Activated CD8-positive, alpha-beta memory T cell treated with anti-CD3 and anti-CD28 coated beads, Interleukin-2, amount 10 ng/mL, durations not matched to agents 7 days and 5 days (primary cell): ENCODE measurements at regions not wholly inside any gene's neighbourhood (a gene's known extent, or its start where the extent isn't known, plus 50 kb on each side); places are given as distances from the start of the nearest gene placed in this dataset.
A peak's percentile ranks its signal among the peaks of the same experiment; 100 is the strongest.

Source experiments
- ATAC-seq: fragments of 150-1000 bp; cut with Tn5 transposase; one replicate; pipeline ENCODE4 v1.10.0; 2021; ENCODE audit warnings: moderate library complexity
- CTCF ChIA-PET: fragments of 350-600 bp; sonication (Branson Sonifier 250); formaldehyde crosslinking; loops from one replicate; lab custom pipeline; 2021; ENCODE audit warnings: antibody characterized with exemption; lab: Charles Lee
- DNase-seq: peaks from one replicate; pipeline ENCODE4 v3.0.0-alpha.2; 2020
- H3K27ac Mint-ChIP-seq: one replicate; pipeline ENCODE4 v1.8.0; 2021; ENCODE audit warnings: mild to moderate bottlenecking, mixed read lengths
- H3K27me3 Mint-ChIP-seq: one replicate; pipeline ENCODE4 v1.8.0; 2021; ENCODE audit warnings: mixed read lengths
- H3K36me3 Mint-ChIP-seq: one replicate; pipeline ENCODE4 v1.8.0; 2021; ENCODE audit warnings: mild to moderate bottlenecking, mixed read lengths
- H3K4me1 Mint-ChIP-seq: one replicate; pipeline ENCODE4 v1.8.0; 2021; ENCODE audit warnings: mixed read lengths
- H3K4me3 Mint-ChIP-seq: one replicate; pipeline ENCODE4 v1.8.0; 2021; ENCODE audit warnings: mild to moderate bottlenecking, moderate library complexity, mixed read lengths
- H3K9me3 Mint-ChIP-seq: one replicate; pipeline ENCODE4 v1.8.0; 2022; ENCODE audit warnings: low read depth, mixed read lengths

GRCh38 chr12:66831495-66831894 is 152.6 kb upstream of the GRIP1 start:
- Mint-ChIP-seq H3K36me3 (peaks cover 5% of the 10 kb centered on the region), H3K9me3 (no peaks in the 10 kb centered on the region), H3K27me3 (no peaks in the 10 kb centered on the region), H3K27ac (no peak overlapping the region), H3K4me3 (no peak overlapping the region), H3K4me1 (peaks cover 33% of the 10 kb centered on the region)
- ATAC-seq (no peak), DNase-seq (no peak)
- CTCF ChIA-PET = no interaction called here

DNA sequence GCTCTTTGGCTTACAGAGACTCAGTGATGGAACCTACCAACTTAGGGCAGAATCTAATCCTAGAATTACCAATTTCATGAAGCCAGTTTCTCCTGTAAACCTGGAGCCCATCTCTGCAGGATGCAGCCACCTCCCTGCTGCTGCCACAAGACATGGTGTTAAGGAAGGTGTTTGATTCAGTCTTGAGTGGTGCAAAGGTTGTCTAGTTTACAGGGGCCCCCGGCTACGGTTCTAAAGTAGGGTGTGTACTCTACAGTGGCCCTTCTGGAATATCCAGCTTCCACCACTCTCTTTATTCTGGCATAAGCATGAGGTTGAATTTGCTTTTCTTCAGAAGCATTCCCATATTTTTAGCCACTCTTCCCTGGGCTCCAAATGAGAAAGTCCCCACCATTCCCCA is 154.1 kb upstream of the GRIP1 start:
- ATAC-seq (no peak), DNase-seq (no peak)
- Mint-ChIP-seq H3K36me3 (peaks cover 8% of the 10 kb centered on the region), H3K4me3 (no peak overlapping the region), H3K27ac (no peak overlapping the region), H3K27me3 (no peaks in the 10 kb centered on the region), H3K4me1 (peaks cover 33% of the 10 kb centered on the region), H3K9me3 (no peaks in the 10 kb centered on the region)
- CTCF ChIA-PET = no interaction called here

- CTCF ChIA-PET = no interaction called here
- Mint-ChIP-seq H3K4me1 (peaks cover 4% of the 10 kb centered on the region), H3K27ac (no peak overlapping the region), H3K27me3 (peaks cover 5% of the 10 kb centered on the region), H3K36me3 (peaks cover 2% of the 10 kb centered on the region), H3K4me3 (no peak overlapping the region), H3K9me3 (no peaks in the 10 kb centered on the region)
- ATAC-seq (no peak), DNase-seq (no peak)
Observed at GRCh38 chr12:66836623-66837310, 157.9 kb upstream of the GRIP1 start.

DNA sequence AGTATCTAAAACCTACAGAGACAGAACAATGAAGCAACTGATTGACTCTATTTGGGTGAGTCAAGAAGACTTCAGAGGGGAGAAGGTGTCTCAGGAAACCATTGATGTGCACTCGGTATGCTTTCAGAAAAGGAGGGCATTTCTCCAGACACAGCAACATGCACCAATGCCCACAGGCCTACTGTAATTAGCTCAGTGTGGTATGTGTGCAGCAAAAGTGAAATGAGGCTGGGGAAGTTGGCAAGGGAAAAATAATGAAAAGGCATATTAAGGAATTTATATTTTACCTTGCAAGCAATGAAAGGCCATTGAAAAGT is 158.4 kb upstream of the GRIP1 start:
- Mint-ChIP-seq H3K4me3 (no peak overlapping the region), H3K4me1 (peaks cover 4% of the 10 kb centered on the region), H3K36me3 (peaks cover 2% of the 10 kb centered on the region), H3K27me3 (peaks cover 5% of the 10 kb centered on the region), H3K27ac (no peak overlapping the region), H3K9me3 (no peaks in the 10 kb centered on the region)
- ATAC-seq (no peak), DNase-seq (no peak)
- CTCF ChIA-PET = no interaction called here

DNA sequence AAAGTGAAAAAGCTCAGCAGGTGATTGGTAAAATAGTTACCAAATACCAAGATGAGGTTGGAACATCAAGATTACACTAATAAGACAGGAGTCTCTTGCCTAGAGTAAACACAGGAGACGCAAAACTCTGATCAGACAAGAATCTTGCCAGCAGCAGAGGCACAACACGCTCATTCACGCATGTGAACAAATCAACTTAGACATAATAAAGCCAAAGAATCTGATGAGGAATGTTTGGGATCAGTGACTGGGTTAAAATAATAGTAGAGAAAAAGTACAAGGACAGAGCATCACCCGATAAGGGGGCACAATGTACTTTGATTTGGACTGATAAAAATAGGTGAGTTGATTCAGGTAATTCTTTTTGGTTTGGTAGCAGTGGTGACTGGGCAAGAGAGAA is 159.5 kb upstream of the GRIP1 start:
- ATAC-seq (no peak), DNase-seq (no peak)
- Mint-ChIP-seq H3K9me3 (no peaks in the 10 kb centered on the region), H3K36me3 (peaks cover 2% of the 10 kb centered on the region), H3K4me1 (peaks cover 2% of the 10 kb centered on the region), H3K27ac (no peak overlapping the region), H3K27me3 (peaks cover 7% of the 10 kb centered on the region), H3K4me3 (no peak overlapping the region)
- CTCF ChIA-PET = no interaction called here

- Mint-ChIP-seq H3K4me1 (no peaks in the 10 kb centered on the region), H3K27ac (no peak overlapping the region), H3K27me3 (peaks cover 24% of the 10 kb centered on the region), H3K4me3 (no peak overlapping the region), H3K36me3 (no peaks in the 10 kb centered on the region), H3K9me3 (no peaks in the 10 kb centered on the region)
- DNase-seq (no peak), ATAC-seq (no peak)
- CTCF ChIA-PET = no interaction called here
Observed at GRCh38 chr12:66848967-66849366, 170.1 kb upstream of the GRIP1 start.

- CTCF ChIA-PET = no interaction called here
- Mint-ChIP-seq H3K36me3 (no peaks in the 10 kb centered on the region), H3K4me3 (no peak overlapping the region)
Observed at GRCh38 chr12:66851134-66851533, 172.3 kb upstream of the GRIP1 start.

GRCh38 chr12:66852091-66852490 is 173.2 kb upstream of the GRIP1 start:
- CTCF ChIA-PET = no interaction called here
- Mint-ChIP-seq H3K27me3 (peaks cover 20% of the 10 kb centered on the region), H3K27ac (no peak overlapping the region)

More at GRCh38 chr12:66851134-66851533, 172.3 kb upstream of the GRIP1 start:
- Mint-ChIP-seq H3K4me1 (no peaks in the 10 kb centered on the region), H3K27me3 (peaks cover 20% of the 10 kb centered on the region), H3K27ac (no peak overlapping the region), H3K9me3 (no peaks in the 10 kb centered on the region)
- DNase-seq (no peak), ATAC-seq (no peak)

GRCh38 chr12:66852765-66853164 is 173.9 kb upstream of the GRIP1 start:
- DNase-seq (no peak), ATAC-seq (no peak)
- Mint-ChIP-seq H3K27ac (no peak overlapping the region), H3K36me3 (no peaks in the 10 kb centered on the region), H3K9me3 (no peaks in the 10 kb centered on the region), H3K4me1 (no peaks in the 10 kb centered on the region), H3K4me3 (no peak overlapping the region), H3K27me3 (peaks cover 20% of the 10 kb centered on the region)
- CTCF ChIA-PET = no interaction called here

More at GRCh38 chr12:66852091-66852490, 173.2 kb upstream of the GRIP1 start:
- ATAC-seq (no peak), DNase-seq (no peak)
- no peak overlapping the region for H3K4me3 Mint-ChIP-seq
- H3K9me3 Mint-ChIP-seq = no peaks in the 10 kb centered on the region
- H3K36me3 Mint-ChIP-seq = no peaks in the 10 kb centered on the region
- no peaks in the 10 kb centered on the region for H3K4me1 Mint-ChIP-seq

DNA sequence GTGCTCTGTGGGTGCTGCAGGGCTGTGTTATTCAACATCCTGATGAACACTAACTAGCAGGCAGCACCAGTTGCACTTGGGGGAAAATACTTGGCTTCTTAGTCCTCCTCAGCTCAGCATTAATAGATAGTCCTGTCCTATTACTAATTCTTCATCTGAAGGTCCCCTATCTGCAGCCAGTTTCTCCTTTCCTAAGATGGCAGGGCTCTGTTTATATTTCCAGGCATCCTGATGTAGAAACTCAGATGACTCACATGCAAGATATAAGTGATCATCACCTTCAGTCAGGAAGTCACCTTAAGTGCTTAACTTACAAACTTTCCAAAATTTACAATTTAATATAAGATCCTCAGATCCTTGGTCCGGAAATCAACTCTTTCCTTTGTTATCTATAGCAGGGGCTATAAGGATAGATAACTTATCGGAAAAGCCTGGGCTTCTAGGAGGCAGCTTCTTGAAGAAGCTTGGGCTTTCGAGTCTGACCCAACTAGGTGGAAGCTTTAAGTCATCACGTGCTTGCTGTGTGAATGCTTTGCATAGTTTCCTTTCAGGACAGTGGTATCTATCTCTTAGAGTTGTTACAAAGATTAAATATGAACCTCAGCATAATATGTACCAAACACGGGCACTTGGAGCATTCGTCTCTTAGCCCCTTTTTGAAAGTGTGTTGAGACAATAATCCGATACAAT is 181.0 kb upstream of the GRIP1 start:
- Mint-ChIP-seq H3K27ac (no peak overlapping the region), H3K36me3 (no peaks in the 10 kb centered on the region), H3K4me3 (no peak overlapping the region), H3K4me1 (peaks cover 13% of the 10 kb centered on the region), H3K27me3 (peaks cover 14% of the 10 kb centered on the region), H3K9me3 (no peaks in the 10 kb centered on the region)
- DNase-seq (no peak), ATAC-seq (no peak)
- CTCF ChIA-PET = interaction anchor here (0.6 to 2.6 kb wide), 7 partner anchors 30 to 321 kb away, joined by 3 to 21 read pairs (median 6); no protein-coding TSS in a partner anchor

DNA sequence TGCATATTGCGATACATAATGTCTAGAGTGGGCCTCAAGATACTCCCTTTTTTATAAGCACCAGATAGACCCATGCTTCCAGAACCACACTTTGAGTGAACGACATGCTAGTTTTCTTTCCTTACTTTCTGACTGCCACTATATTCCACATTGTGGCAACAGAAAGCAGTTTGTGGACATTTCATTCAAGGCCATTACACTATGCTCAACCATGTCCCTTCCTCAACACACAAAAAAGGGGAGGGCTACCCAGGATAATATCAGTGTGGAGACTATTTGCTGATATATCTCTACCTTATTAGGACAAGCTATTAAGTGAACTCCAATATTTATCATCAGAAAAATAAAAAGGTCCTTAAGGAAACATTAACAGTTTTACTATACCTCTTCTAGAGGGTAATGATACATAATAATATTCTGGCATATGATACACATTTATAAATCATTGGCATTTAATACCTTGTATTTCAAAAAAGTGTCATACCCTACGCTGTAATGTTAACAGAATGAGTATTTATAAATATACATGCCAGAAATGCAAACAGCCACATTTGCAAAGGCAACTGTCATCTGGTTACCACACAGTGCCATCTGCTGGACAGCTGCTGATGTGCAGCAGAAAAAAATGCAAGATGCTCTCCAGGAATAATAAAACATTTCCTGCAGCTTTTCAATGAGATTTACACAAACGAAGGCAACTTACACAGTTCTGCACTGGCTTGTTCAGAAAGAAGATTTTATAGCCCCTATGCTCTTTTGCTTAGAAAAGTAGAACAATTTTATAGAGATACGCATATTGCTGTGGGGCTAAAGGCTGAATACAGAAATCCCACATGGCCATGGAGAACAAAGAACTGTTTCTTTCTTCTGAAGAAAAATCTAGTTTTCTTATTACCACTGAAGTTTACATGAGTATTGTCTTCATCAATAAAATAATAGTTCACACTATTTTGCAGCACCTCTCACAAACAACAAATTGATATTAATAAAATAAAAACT is 182.2 kb upstream of the GRIP1 start:
- peaks cover 13% of the 10 kb centered on the region for H3K4me1 Mint-ChIP-seq
- no peak for ATAC-seq

GRCh38 chr12:66862356-66862985 is 183.6 kb upstream of the GRIP1 start:
- CTCF ChIA-PET = interaction anchor here (0.6 kb wide), 1 partner anchor 501 kb away, joined by 3 read pairs; no protein-coding TSS in a partner anchor
- ATAC-seq (no peak), DNase-seq (no peak)
- Mint-ChIP-seq H3K4me3 (no peak overlapping the region), H3K27ac (no peak overlapping the region), H3K4me1 (peaks cover 13% of the 10 kb centered on the region), H3K36me3 (no peaks in the 10 kb centered on the region), H3K27me3 (peaks cover 23% of the 10 kb centered on the region), H3K9me3 (no peaks in the 10 kb centered on the region)

More for the DNA sequence above, 182.2 kb upstream of the GRIP1 start:
- Mint-ChIP-seq H3K27ac (no peak overlapping the region), H3K27me3 (peaks cover 23% of the 10 kb centered on the region), H3K4me3 (no peak overlapping the region), H3K36me3 (no peaks in the 10 kb centered on the region), H3K9me3 (no peaks in the 10 kb centered on the region)
- CTCF ChIA-PET = interaction anchor here (0.6 to 2.6 kb wide), 10 partner anchors 11 to 175 kb away, joined by 3 to 21 read pairs (median 4); no protein-coding TSS in a partner anchor
- DNase-seq = peak; percentile 78

- peaks cover 13% of the 10 kb centered on the region for H3K4me1 Mint-ChIP-seq
- H3K27me3 Mint-ChIP-seq = peaks cover 29% of the 10 kb centered on the region
- CTCF ChIA-PET = no interaction called here
- no peak overlapping the region for H3K4me3 Mint-ChIP-seq
- no peaks in the 10 kb centered on the region for H3K36me3 Mint-ChIP-seq
- ATAC-seq (no peak), DNase-seq (no peak)
- H3K9me3 Mint-ChIP-seq = no peaks in the 10 kb centered on the region
- H3K27ac Mint-ChIP-seq = no peak overlapping the region
Observed at GRCh38 chr12:66863276-66863675, 184.4 kb upstream of the GRIP1 start.
